ENCODE measurements at regions not wholly inside any gene's neighbourhood (a gene's known extent, or its start where the extent isn't known, plus 50 kb on each side); places are given as distances from the start of the nearest gene placed in this dataset.

DNA sequence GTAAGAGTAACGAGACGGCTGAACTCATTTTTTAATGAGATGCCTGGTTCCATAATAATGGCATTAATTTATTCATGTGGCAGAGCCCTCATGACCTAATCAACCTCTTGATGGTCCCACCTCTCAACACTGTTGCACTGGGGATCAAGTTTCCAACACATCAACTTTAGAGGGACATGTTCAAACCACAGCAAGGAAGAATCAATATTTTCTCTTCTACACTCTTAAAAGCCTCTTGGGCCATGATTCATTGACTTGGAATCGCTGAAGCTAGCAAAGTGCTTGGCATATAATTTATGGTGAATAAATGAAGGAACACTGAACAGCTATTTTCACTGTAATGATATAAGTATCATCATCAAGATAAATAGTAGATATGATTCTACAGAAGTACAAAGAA is 333.0 kb downstream of the TNS1 start:
- Histone ChIP-seq H3K4me2 (ENCODE audit: low read length) (no peak overlapping the region), H3K79me2 (ENCODE audit: control insufficient read depth, insufficient read depth, low read length, poor library complexity) (no peaks in the 10 kb centered on the region), H4K8ac (ENCODE audit: low read depth, low read length) (no peak overlapping the region), H3K4me3 (ENCODE audit: low read depth, low read length) (no peak overlapping the region), H2BK5ac (ENCODE audit: low read depth, low read length, poor library complexity) (no peak overlapping the region), H2AK5ac (ENCODE audit: low read length) (no peak overlapping the region), H3K79me1 (ENCODE audit: low read length) (peaks cover 2% of the 10 kb centered on the region), H4K91ac (ENCODE audit: low read depth, low read length) (no peak overlapping the region), H3K23ac (ENCODE audit: low read length) (no peak overlapping the region), H4K12ac (ENCODE audit: low read depth, low read length) (no peak overlapping the region), H3K36me3 (ENCODE audit: control insufficient read depth in 1 of 2, insufficient read depth in 2 of 2, low read length in 2 of 2) (no peaks in the 10 kb centered on the region), H2BK12ac (ENCODE audit: low read length) (no peak overlapping the region), H3K27me3 (ENCODE audit: insufficient read depth, low read length) (no peaks in the 10 kb centered on the region), H2AFZ (ENCODE audit: insufficient read depth, low read length, poor library complexity) (no peak overlapping the region), H3K4me1 (ENCODE audit: control insufficient read depth in 1 of 2, insufficient read depth in 2 of 2, low read length in 2 of 2) (peaks cover 2 to 5% of the 10 kb centered on the region in 2 experiments), H3K27ac (ENCODE audit: low read depth, low read length) (no peak overlapping the region), H3K18ac (ENCODE audit: low read length) (no peak overlapping the region), H3K9me3 (ENCODE audit: insufficient read depth, low read depth, low read length) (no peaks in the 10 kb centered on the region), H3K14ac (ENCODE audit: low read length) (no peak overlapping the region), H3K4ac (ENCODE audit: low read depth, low read length) (no peak overlapping the region), H3K9ac (ENCODE audit: low read length) (no peak overlapping the region), H2BK120ac (ENCODE audit: insufficient read depth, low read length, poor library complexity) (no peak overlapping the region)
- DNase-seq: no peak
- no CpG with 5 or more reads among the region's 3 CpGs for WGBS (ENCODE audit: extremely low coverage, insufficient coverage, insufficient read length)

DNA sequence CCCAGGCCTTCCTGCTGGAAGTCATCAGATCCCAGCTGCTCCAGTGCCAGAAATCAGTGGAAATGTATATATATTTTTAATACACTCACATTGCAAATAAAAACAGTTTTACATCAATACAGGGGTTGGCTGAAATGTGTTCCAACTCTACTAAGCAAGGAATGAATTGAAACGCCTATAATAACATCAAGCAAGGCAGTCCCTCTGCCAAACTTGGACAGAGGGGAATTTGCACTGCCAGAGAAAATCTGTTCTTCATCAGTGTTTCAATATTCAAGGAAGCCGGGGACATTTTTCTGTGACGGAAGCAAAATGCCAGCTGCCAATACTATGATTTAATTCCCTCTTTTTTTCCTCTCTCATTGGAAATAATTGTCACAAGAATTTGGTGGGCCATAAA is 335.3 kb downstream of the TNS1 start:
- Histone ChIP-seq H3K79me1 (ENCODE audit: low read length) (no peaks in the 10 kb centered on the region), H3K9ac (ENCODE audit: low read length) (no peak overlapping the region), H3K36me3 (ENCODE audit: control insufficient read depth in 1 of 2, insufficient read depth in 2 of 2, low read length in 2 of 2) (no peaks in the 10 kb centered on the region), H3K14ac (ENCODE audit: low read length) (no peak overlapping the region), H3K4me1 (ENCODE audit: control insufficient read depth in 1 of 2, insufficient read depth in 2 of 2, low read length in 2 of 2) (peaks cover 2 to 3% of the 10 kb centered on the region in 2 experiments), H3K4me3 (ENCODE audit: low read depth, low read length) (no peak overlapping the region), H4K8ac (ENCODE audit: low read depth, low read length) (no peak overlapping the region), H3K27me3 (ENCODE audit: insufficient read depth, low read length) (no peaks in the 10 kb centered on the region), H2BK120ac (ENCODE audit: insufficient read depth, low read length, poor library complexity) (no peak overlapping the region), H3K27ac (ENCODE audit: low read depth, low read length) (no peak overlapping the region), H4K91ac (ENCODE audit: low read depth, low read length) (no peak overlapping the region), H4K12ac (ENCODE audit: low read depth, low read length) (no peak overlapping the region), H2AK5ac (ENCODE audit: low read length) (no peak overlapping the region), H2BK12ac (ENCODE audit: low read length) (no peak overlapping the region), H2AFZ (ENCODE audit: insufficient read depth, low read length, poor library complexity) (no peak overlapping the region), H2BK5ac (ENCODE audit: low read depth, low read length, poor library complexity) (no peak overlapping the region), H3K18ac (ENCODE audit: low read length) (no peak overlapping the region), H3K23ac (ENCODE audit: low read length) (no peak overlapping the region), H3K4ac (ENCODE audit: low read depth, low read length) (no peak overlapping the region), H3K4me2 (ENCODE audit: low read length) (no peak overlapping the region), H3K9me3 (ENCODE audit: insufficient read depth, low read depth, low read length) (no peaks in the 10 kb centered on the region), H3K79me2 (ENCODE audit: control insufficient read depth, insufficient read depth, low read length, poor library complexity) (no peaks in the 10 kb centered on the region)
- DNase-seq: no peak
- no CpG with 5 or more reads among the region's 3 CpGs for WGBS (ENCODE audit: extremely low coverage, insufficient coverage, insufficient read length)

DNA sequence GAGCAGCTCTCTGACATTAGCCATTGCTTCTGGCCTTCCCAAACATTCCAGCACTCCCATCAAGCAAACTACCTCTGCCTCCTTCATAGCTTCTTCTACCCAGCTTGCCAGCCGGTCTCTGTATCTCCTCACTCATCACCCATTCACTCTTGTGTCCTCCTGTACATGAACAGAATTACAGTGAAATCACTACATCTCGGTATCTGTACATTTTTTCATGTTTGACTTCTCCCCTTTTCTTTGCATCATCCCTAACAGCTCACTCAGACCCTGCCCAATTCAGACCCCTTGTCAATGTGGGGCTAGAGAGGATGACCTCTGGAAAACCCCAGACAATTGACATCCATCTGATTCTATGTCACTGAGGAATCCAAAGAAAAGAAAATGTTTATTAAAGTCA is 335.8 kb downstream of the TNS1 start:
- WGBS (ENCODE audit: extremely low coverage, insufficient coverage, insufficient read length): no CpG with 5 or more reads among the region's 2 CpGs
- Histone ChIP-seq H3K27me3 (ENCODE audit: insufficient read depth, low read length) (no peaks in the 10 kb centered on the region), H3K79me2 (ENCODE audit: control insufficient read depth, insufficient read depth, low read length, poor library complexity) (no peaks in the 10 kb centered on the region), H3K14ac (ENCODE audit: low read length) (no peak overlapping the region), H4K8ac (ENCODE audit: low read depth, low read length) (no peak overlapping the region), H3K9me3 (ENCODE audit: insufficient read depth, low read depth, low read length) (no peaks in the 10 kb centered on the region), H2BK5ac (ENCODE audit: low read depth, low read length, poor library complexity) (no peak overlapping the region), H3K27ac (ENCODE audit: low read depth, low read length) (no peak overlapping the region), H2BK120ac (ENCODE audit: insufficient read depth, low read length, poor library complexity) (no peak overlapping the region), H2AK5ac (ENCODE audit: low read length) (no peak overlapping the region), H3K4me1 (ENCODE audit: control insufficient read depth in 1 of 2, insufficient read depth in 2 of 2, low read length in 2 of 2) (peaks cover 1 to 3% of the 10 kb centered on the region in 2 experiments), H3K79me1 (ENCODE audit: low read length) (no peaks in the 10 kb centered on the region), H4K12ac (ENCODE audit: low read depth, low read length) (no peak overlapping the region), H2BK12ac (ENCODE audit: low read length) (no peak overlapping the region), H3K23ac (ENCODE audit: low read length) (no peak overlapping the region), H3K4me3 (ENCODE audit: low read depth, low read length) (no peak overlapping the region), H3K18ac (ENCODE audit: low read length) (no peak overlapping the region), H2AFZ (ENCODE audit: insufficient read depth, low read length, poor library complexity) (no peak overlapping the region), H3K4ac (ENCODE audit: low read depth, low read length) (no peak overlapping the region), H4K91ac (ENCODE audit: low read depth, low read length) (no peak overlapping the region), H3K9ac (ENCODE audit: low read length) (no peak overlapping the region), H3K36me3 (ENCODE audit: control insufficient read depth in 1 of 2, insufficient read depth in 2 of 2, low read length in 2 of 2) (no peaks in the 10 kb centered on the region), H3K4me2 (ENCODE audit: low read length) (no peak overlapping the region)
- no peak for DNase-seq

DNA sequence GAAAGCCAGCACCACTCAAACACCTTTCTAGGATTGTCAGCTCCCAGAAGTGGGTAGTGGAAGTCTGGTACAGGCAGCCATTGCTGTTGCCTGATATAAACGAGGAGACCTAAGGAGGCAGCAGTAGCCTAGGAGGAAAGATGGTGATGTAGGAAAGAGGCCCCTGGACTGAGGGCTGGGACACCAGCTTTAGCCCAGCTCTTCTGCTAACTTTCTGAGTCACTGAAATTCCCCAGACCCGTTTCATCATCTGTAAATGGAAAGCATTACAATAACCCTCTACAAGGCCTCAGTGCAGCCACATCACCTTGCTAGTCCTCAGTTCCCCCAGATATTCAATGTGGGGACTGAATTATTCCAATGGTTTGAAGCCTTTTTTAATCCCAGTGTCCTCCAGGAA is 336.5 kb downstream of the TNS1 start:
- no CpG with 5 or more reads among the region's 2 CpGs for WGBS (ENCODE audit: extremely low coverage, insufficient coverage, insufficient read length)
- no peaks in the 10 kb centered on the region for H3K27me3 ChIP-seq (ENCODE audit: insufficient read depth, low read length)
- H3K14ac ChIP-seq (ENCODE audit: low read length): no peak overlapping the region
- H3K4me2 ChIP-seq (ENCODE audit: low read length): no peak overlapping the region
- H2BK12ac ChIP-seq (ENCODE audit: low read length): no peak overlapping the region
- H2AFZ ChIP-seq (ENCODE audit: insufficient read depth, low read length, poor library complexity): no peak overlapping the region
- no peak overlapping the region for H3K9ac ChIP-seq (ENCODE audit: low read length)
- no peak overlapping the region for H4K91ac ChIP-seq (ENCODE audit: low read depth, low read length)
- H3K36me3 ChIP-seq (ENCODE audit: control insufficient read depth in 1 of 2, insufficient read depth in 2 of 2, low read length in 2 of 2): no peaks in the 10 kb centered on the region
- no peak overlapping the region for H4K12ac ChIP-seq (ENCODE audit: low read depth, low read length)
- no peak overlapping the region for H3K27ac ChIP-seq (ENCODE audit: low read depth, low read length)
- H4K8ac ChIP-seq (ENCODE audit: low read depth, low read length): no peak overlapping the region
- H3K4me1 ChIP-seq (ENCODE audit: control insufficient read depth in 1 of 2, insufficient read depth in 2 of 2, low read length in 2 of 2): peaks cover 0 to 3% of the 10 kb centered on the region in 2 experiments
- no peak overlapping the region for H3K4ac ChIP-seq (ENCODE audit: low read depth, low read length)
- H3K9me3 ChIP-seq (ENCODE audit: insufficient read depth, low read depth, low read length): no peaks in the 10 kb centered on the region
- no peaks in the 10 kb centered on the region for H3K79me1 ChIP-seq (ENCODE audit: low read length)
- no peak overlapping the region for H3K4me3 ChIP-seq (ENCODE audit: low read depth, low read length)
- H3K18ac ChIP-seq (ENCODE audit: low read length): no peak overlapping the region
- H2BK120ac ChIP-seq (ENCODE audit: insufficient read depth, low read length, poor library complexity): no peak overlapping the region
- no peak overlapping the region for H3K23ac ChIP-seq (ENCODE audit: low read length)
- H2AK5ac ChIP-seq (ENCODE audit: low read length): no peak overlapping the region
- H2BK5ac ChIP-seq (ENCODE audit: low read depth, low read length, poor library complexity): no peak overlapping the region
- peak; percentile 35 to 63 for DNase-seq
- H3K79me2 ChIP-seq (ENCODE audit: control insufficient read depth, insufficient read depth, low read length, poor library complexity): no peaks in the 10 kb centered on the region
